Activated T-cell treated with anti-CD3 and anti-CD28 coated beads, Interleukin-2, amount 50 U/mL, for 4 hours (primary cell): ENCODE measurements at regions not wholly inside any gene's neighbourhood (a gene's known extent, or its start where the extent isn't known, plus 50 kb on each side); places are given as distances from the start of the nearest gene placed in this dataset.
"Not testable (repeated sequence)": the region's sequence is repeated elsewhere in the genome, so short reads cannot be mapped to it uniquely, and the experiment has no call there.

Experiments used
- ATAC-seq, 2 donors: fragments of 200-7000 bp; cut with Tn5 transposase; one replicate each; pipeline ENCODE4 v1.10.0; 2021
- DNase-seq: peaks from one replicate; pipeline ENCODE4 v3.0.0-alpha.2; 2020
- H3K27me3 Mint-ChIP-seq: one replicate; pipeline ENCODE4 v1.8.0; 2021; ENCODE audit warnings: low read depth, mixed read lengths
- H3K36me3 Mint-ChIP-seq: one replicate; pipeline ENCODE4 v1.8.0; 2022; ENCODE audit warnings: mixed read lengths; ENCODE audit not compliant: insufficient read depth
- H3K4me1 Mint-ChIP-seq: one replicate; pipeline ENCODE4 v1.8.0; 2021; ENCODE audit warnings: low read depth, mixed read lengths
- H3K4me3 Mint-ChIP-seq: one replicate; pipeline ENCODE4 v1.8.0; 2021; ENCODE audit warnings: mild to moderate bottlenecking, moderate library complexity, mixed read lengths
- H3K9me3 Mint-ChIP-seq: one replicate; pipeline ENCODE4 v1.8.0; 2021; ENCODE audit warnings: mixed read lengths

- not testable (repeated sequence) for H3K4me3 Mint-ChIP-seq, H3K27me3 Mint-ChIP-seq, H3K36me3 Mint-ChIP-seq, DNase-seq, H3K9me3 Mint-ChIP-seq
- H3K4me1 Mint-ChIP-seq, result peaks cover 10% of the 10 kb centered on the region
- ATAC-seq, result peak; percentile 75 to 77
Measured at GRCh38 chr2:87547966-87548365, 199.9 kb upstream of the PLGLB2 start.

GRCh38 chr2:87548681-87549536 is 199.0 kb upstream of the PLGLB2 start:
- peak overlapping the region; percentile 46 for H3K4me3 Mint-ChIP-seq

GRCh38 chr2:87549561-87550202 is 198.2 kb upstream of the PLGLB2 start:
- H3K27me3 Mint-ChIP-seq, H3K9me3 Mint-ChIP-seq, H3K36me3 Mint-ChIP-seq, DNase-seq, H3K4me3 Mint-ChIP-seq: not testable (repeated sequence)
- H3K4me1 Mint-ChIP-seq, result peaks cover 10% of the 10 kb centered on the region
- ATAC-seq, result peak in 1 of 2 donors; percentile 5

More at GRCh38 chr2:87548681-87549536, 199.0 kb upstream of the PLGLB2 start:
- ATAC-seq, result peak; percentile 70 to 78
- H3K4me1 Mint-ChIP-seq, result peaks cover 10% of the 10 kb centered on the region
- not testable (repeated sequence) for H3K27me3 Mint-ChIP-seq, DNase-seq, H3K9me3 Mint-ChIP-seq, H3K36me3 Mint-ChIP-seq

GRCh38 chr2:87554678-87555077 is 193.2 kb upstream of the PLGLB2 start:
- not testable (repeated sequence) for H3K4me3 Mint-ChIP-seq, H3K9me3 Mint-ChIP-seq, DNase-seq, H3K4me1 Mint-ChIP-seq, H3K27me3 Mint-ChIP-seq, H3K36me3 Mint-ChIP-seq
- ATAC-seq, result peak; percentile 50 to 74

- H3K4me3 Mint-ChIP-seq, H3K4me1 Mint-ChIP-seq, H3K9me3 Mint-ChIP-seq, H3K27me3 Mint-ChIP-seq, H3K36me3 Mint-ChIP-seq, DNase-seq: not testable (repeated sequence)
- ATAC-seq, result peak; percentile 21 to 42
Measured at GRCh38 chr2:87555082-87555481, 192.8 kb upstream of the PLGLB2 start.

- H3K27me3 Mint-ChIP-seq, ATAC-seq, H3K4me1 Mint-ChIP-seq, DNase-seq, H3K36me3 Mint-ChIP-seq, H3K9me3 Mint-ChIP-seq, H3K4me3 Mint-ChIP-seq: not testable (repeated sequence)
Measured at GRCh38 chr2:87559001-87559400, 188.9 kb upstream of the PLGLB2 start.

- H3K36me3 Mint-ChIP-seq, H3K4me1 Mint-ChIP-seq, H3K4me3 Mint-ChIP-seq, H3K9me3 Mint-ChIP-seq, DNase-seq, ATAC-seq, H3K27me3 Mint-ChIP-seq: not testable (repeated sequence)
Measured at GRCh38 chr2:87559735-87560134, 188.2 kb upstream of the PLGLB2 start.

- not testable (repeated sequence) for H3K4me3 Mint-ChIP-seq, H3K27me3 Mint-ChIP-seq, H3K36me3 Mint-ChIP-seq, DNase-seq, H3K9me3 Mint-ChIP-seq, ATAC-seq
- peaks cover 21% of the 10 kb centered on the region for H3K4me1 Mint-ChIP-seq
Measured at GRCh38 chr2:87565116-87565515, 182.8 kb upstream of the PLGLB2 start.

- DNase-seq, ATAC-seq, H3K36me3 Mint-ChIP-seq, H3K27me3 Mint-ChIP-seq, H3K4me3 Mint-ChIP-seq, H3K9me3 Mint-ChIP-seq: not testable (repeated sequence)
- peaks cover 23% of the 10 kb centered on the region for H3K4me1 Mint-ChIP-seq
Measured at GRCh38 chr2:87566531-87566930, 181.4 kb upstream of the PLGLB2 start.

GRCh38 chr2:87567093-87567492 is 180.8 kb upstream of the PLGLB2 start:
- ATAC-seq, H3K27me3 Mint-ChIP-seq, H3K36me3 Mint-ChIP-seq, DNase-seq, H3K9me3 Mint-ChIP-seq, H3K4me3 Mint-ChIP-seq: not testable (repeated sequence)
- peaks cover 23% of the 10 kb centered on the region for H3K4me1 Mint-ChIP-seq

GRCh38 chr2:87567912-87568311 is 180.0 kb upstream of the PLGLB2 start:
- not testable (repeated sequence) for H3K9me3 Mint-ChIP-seq, ATAC-seq, DNase-seq, H3K27me3 Mint-ChIP-seq, H3K4me3 Mint-ChIP-seq, H3K36me3 Mint-ChIP-seq
- H3K4me1 Mint-ChIP-seq, result peaks cover 23% of the 10 kb centered on the region

- ATAC-seq, result peak; percentile 45 to 58
- peaks cover 23% of the 10 kb centered on the region for H3K4me1 Mint-ChIP-seq
- H3K9me3 Mint-ChIP-seq, H3K4me3 Mint-ChIP-seq, H3K36me3 Mint-ChIP-seq, DNase-seq, H3K27me3 Mint-ChIP-seq: not testable (repeated sequence)
Measured at GRCh38 chr2:87568554-87569278, 179.2 kb upstream of the PLGLB2 start.

GRCh38 chr2:87569689-87570397 is 178.0 kb upstream of the PLGLB2 start:
- DNase-seq, H3K27me3 Mint-ChIP-seq, H3K9me3 Mint-ChIP-seq, H3K36me3 Mint-ChIP-seq: not testable (repeated sequence)
- peaks cover 21% of the 10 kb centered on the region for H3K4me1 Mint-ChIP-seq
- H3K4me3 Mint-ChIP-seq, result peak overlapping the region; percentile 45
- ATAC-seq, result peak; percentile 66 to 73

GRCh38 chr2:87571889-87572465 is 175.9 kb upstream of the PLGLB2 start:
- DNase-seq, H3K9me3 Mint-ChIP-seq, H3K27me3 Mint-ChIP-seq, H3K4me3 Mint-ChIP-seq, H3K36me3 Mint-ChIP-seq: not testable (repeated sequence)
- ATAC-seq, result peak in 1 of 2 donors; percentile 29
- H3K4me1 Mint-ChIP-seq, result peaks cover 30% of the 10 kb centered on the region
